Right atrium auricular region (tissue), 2 donors: ENCODE measurements at regions not wholly inside any gene's neighbourhood (a gene's known extent, or its start where the extent isn't known, plus 50 kb on each side); places are given as distances from the start of the nearest gene placed in this dataset.

Experiments
- DNase-seq: peaks from one replicate; pipeline ENCODE4 v3.0.0-alpha.2; 2019; ENCODE audit warnings: low spot score
- H3K27ac ChIP-seq, 2 donors: fragments of 200-600 bp; sonication (generic); 1 replicate in 1 of 2; 2 replicates in 1 of 2; pipeline ENCODE4 v1.5.1; 2016 to 2019
- H3K27me3 ChIP-seq, 2 donors: fragments of 200-600 bp; sonication (generic); one replicate each; pipeline versions ENCODE4 v1.5.1 to v1.6.0; 2017 to 2019
- H3K36me3 ChIP-seq: fragments of 200-600 bp; sonication (generic); one replicate; pipeline ENCODE4 v1.5.1; 2016
- H3K4me1 ChIP-seq, 2 donors: fragments of 200-600 bp; sonication (generic); one replicate each; pipeline versions ENCODE4 v1.5.1 to v1.6.0; 2017 to 2019
- H3K4me3 ChIP-seq, 2 donors: fragments of 200-600 bp; sonication (generic); 1 replicate in 1 of 2; 2 replicates in 1 of 2; pipeline ENCODE4 v1.5.1; 2017 to 2019; ENCODE audit warnings: mild to moderate bottlenecking in 1 of 2, moderate library complexity in 1 of 2
- H3K9me3 ChIP-seq, 2 donors: fragments of 200-600 bp; sonication (generic); one replicate each; pipeline ENCODE4 v1.5.1; 2019
- TF ChIP-seq, protein P1 (sequence below), 2 donors: fragments of 200-600 bp; sonication (generic); IDR thresholded peaks; one replicate each; pipeline ENCODE4 v1.5.1; 2019; ENCODE audit warnings: antibody characterized with exemption in 2 of 2

DNA sequence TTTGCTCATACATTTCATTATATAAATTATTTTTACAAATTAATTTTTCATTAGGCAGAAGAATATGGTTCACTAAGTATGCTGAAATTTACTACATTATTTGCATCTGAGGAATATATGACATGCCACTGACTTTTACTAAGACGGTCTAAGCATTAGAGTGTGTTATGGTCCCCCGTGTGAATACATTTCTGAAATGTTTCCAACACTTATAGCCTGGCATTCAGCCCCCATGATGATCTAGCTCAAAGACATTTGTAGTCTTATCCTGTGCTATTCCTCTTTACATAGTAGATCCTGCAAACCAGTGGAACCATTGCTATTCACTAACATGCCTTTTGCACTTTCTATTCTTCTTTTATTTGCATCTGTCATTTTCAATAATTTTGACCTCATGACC lies 1878.0 kb downstream of the MRPL39 start:
- no peaks in the 10 kb centered on the region for H3K36me3 ChIP-seq
- DNase-seq = no peak
- TF ChIP-seq, protein P1, sequence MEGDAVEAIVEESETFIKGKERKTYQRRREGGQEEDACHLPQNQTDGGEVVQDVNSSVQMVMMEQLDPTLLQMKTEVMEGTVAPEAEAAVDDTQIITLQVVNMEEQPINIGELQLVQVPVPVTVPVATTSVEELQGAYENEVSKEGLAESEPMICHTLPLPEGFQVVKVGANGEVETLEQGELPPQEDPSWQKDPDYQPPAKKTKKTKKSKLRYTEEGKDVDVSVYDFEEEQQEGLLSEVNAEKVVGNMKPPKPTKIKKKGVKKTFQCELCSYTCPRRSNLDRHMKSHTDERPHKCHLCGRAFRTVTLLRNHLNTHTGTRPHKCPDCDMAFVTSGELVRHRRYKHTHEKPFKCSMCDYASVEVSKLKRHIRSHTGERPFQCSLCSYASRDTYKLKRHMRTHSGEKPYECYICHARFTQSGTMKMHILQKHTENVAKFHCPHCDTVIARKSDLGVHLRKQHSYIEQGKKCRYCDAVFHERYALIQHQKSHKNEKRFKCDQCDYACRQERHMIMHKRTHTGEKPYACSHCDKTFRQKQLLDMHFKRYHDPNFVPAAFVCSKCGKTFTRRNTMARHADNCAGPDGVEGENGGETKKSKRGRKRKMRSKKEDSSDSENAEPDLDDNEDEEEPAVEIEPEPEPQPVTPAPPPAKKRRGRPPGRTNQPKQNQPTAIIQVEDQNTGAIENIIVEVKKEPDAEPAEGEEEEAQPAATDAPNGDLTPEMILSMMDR (IDR thresholded peaks at IDR 0.05) = no peak
- H3K9me3 ChIP-seq = no peaks in the 10 kb centered on the region
- H3K4me1 ChIP-seq = no peaks in the 10 kb centered on the region
- no peak overlapping the region for H3K4me3 ChIP-seq
- H3K27ac ChIP-seq = no peak overlapping the region
- H3K27me3 ChIP-seq = no peaks in the 10 kb centered on the region

DNA sequence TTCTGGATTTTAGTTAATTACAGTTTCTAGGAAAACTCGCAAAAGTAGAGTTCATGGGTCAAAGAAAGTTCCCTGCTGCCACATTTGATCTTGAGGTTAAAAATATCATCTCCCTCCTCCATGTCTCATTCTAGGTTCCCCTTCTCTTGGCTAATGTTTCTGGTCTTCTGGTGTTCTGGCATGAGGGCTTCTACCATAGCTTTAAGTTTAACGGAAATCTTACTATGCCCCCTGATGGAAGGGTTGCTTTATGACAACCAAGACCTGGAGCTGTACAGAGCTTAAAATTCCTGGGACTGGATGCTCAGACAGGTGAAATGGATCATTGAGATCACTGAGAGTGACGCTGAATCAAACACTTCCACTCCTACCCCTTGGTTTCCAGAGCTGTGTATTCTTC lies 1881.7 kb downstream of the MRPL39 start:
- TF ChIP-seq, protein P1 (IDR thresholded peaks at IDR 0.05) = no peak
- H3K27me3 ChIP-seq = no peaks in the 10 kb centered on the region
- DNase-seq = no peak
- no peak overlapping the region for H3K27ac ChIP-seq
- H3K4me1 ChIP-seq = no peaks in the 10 kb centered on the region
- H3K9me3 ChIP-seq = no peaks in the 10 kb centered on the region
- H3K36me3 ChIP-seq = no peaks in the 10 kb centered on the region
- no peak overlapping the region for H3K4me3 ChIP-seq

DNA sequence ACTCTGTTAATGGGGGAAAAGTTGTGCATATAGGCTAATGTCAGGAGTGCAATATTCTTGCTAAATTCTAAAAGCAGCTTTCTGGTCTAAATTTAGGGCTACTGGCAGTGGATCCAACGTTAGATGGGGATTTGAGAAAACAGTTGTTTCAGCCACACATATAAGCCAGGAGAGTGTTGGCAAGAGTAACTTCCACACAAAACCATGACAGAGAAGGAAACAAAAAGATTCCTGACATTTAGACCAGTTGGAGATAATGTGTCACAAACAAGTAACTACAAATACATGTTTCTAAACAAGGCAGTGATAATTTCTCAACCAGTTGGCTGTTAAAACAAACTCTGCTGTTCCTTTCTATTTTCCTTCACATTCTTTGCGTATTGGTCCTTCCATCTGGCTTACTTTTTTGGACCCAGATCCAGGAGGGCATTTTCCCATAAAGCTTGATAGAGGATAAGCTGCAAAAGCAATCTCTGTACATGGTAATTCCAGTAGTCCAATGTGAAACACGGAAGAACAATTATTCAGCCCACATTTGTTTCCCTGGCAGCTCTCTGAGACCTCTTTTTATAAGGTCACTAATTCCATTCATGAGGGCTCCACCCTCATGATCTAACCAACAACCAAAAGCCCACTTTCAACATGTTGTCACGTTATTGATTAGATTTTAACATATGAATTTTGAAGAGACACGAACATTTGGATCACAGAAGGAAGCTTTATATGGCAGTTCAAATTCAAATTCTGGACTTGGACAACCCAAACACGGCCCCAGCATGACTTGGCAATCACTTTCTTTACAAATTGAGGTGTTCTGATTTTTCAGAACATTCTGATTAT lies 1888.6 kb downstream of the MRPL39 start:
- no peaks in the 10 kb centered on the region for H3K36me3 ChIP-seq
- DNase-seq = no peak
- H3K4me1 ChIP-seq = no peaks in the 10 kb centered on the region
- no peak overlapping the region for H3K27ac ChIP-seq
- peaks cover 0 to 7% of the 10 kb centered on the region in 2 donors for H3K9me3 ChIP-seq
- no peak overlapping the region for H3K4me3 ChIP-seq
- no peaks in the 10 kb centered on the region for H3K27me3 ChIP-seq
- TF ChIP-seq, protein P1 (IDR thresholded peaks at IDR 0.05) = no peak

DNA sequence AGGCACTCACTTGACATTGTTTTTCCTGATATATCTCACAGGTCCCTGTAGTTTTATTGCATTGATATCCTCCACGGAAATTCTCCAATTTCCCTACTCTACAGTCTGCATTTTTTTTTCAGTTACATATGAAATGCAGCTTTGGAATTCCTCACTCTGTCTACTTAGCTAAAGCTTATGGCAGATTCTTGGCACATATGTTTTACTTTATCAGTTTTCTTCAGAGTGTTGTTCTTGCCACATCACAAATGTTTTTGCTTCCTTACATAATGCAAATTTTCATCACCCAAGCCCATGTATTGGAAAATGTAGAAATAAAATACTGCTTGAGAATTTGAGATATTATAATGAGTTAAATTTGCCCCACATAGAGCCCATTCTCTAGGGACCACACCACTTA lies 1895.1 kb downstream of the MRPL39 start:
- Histone ChIP-seq H3K4me3 (no peak overlapping the region), H3K4me1 (no peaks in the 10 kb centered on the region), H3K36me3 (no peaks in the 10 kb centered on the region), H3K27ac (no peak overlapping the region), H3K9me3 (peaks cover 0 to 7% of the 10 kb centered on the region in 2 donors), H3K27me3 (no peaks in the 10 kb centered on the region)
- TF ChIP-seq, protein P1 (IDR thresholded peaks at IDR 0.05) = no peak
- no peak for DNase-seq

DNA sequence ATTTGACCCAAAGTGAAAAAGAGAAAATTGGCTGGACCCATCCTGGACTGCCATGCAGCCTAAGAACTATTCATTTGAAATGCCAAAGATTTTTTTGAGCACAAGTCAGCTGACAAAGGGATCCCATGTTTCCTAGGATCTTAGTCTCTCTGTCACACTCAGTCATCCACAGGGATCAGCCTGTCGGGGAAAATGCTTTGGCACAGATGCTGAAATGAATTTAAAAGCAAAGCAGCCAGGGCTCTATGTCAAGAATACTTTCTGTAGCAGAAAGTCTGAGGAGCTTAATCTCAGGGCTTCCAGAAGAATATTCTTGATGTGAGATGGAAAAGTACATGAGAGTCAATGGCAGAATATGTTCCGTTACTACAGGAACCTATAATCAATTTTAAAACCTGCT lies 1900.8 kb downstream of the MRPL39 start:
- no peak overlapping the region for H3K4me3 ChIP-seq
- no peak for DNase-seq

More for the DNA sequence above, 1900.8 kb downstream of the MRPL39 start:
- Histone ChIP-seq H3K27ac (no peak overlapping the region), H3K4me1 (no peaks in the 10 kb centered on the region), H3K36me3 (no peaks in the 10 kb centered on the region), H3K9me3 (no peaks in the 10 kb centered on the region), H3K27me3 (no peaks in the 10 kb centered on the region)
- TF ChIP-seq, protein P1 (IDR thresholded peaks at IDR 0.05) = no peak
